ENCODE measurements at regions not wholly inside any gene's neighbourhood (a gene's known extent, or its start where the extent isn't known, plus 50 kb on each side); places are given as distances from the start of the nearest gene placed in this dataset.
"Not testable (repeated sequence)": the region's sequence is repeated elsewhere in the genome, so short reads cannot be mapped to it uniquely, and the experiment has no call there.

GRCh38 chr9:119902611-119903010 is 533.4 kb upstream of the BRINP1 start:
- DNase-seq = no peak

- peak; percentile 5 for DNase-seq
Measured at GRCh38 chr9:119898316-119898715, 529.1 kb upstream of the BRINP1 start.

GRCh38 chr9:119884438-119884837 is 515.2 kb upstream of the BRINP1 start:
- DNase-seq = no peak

GRCh38 chr9:119881898-119882297 is 512.7 kb upstream of the BRINP1 start:
- no peak for DNase-seq

- no peak for DNase-seq
Measured at GRCh38 chr9:119880361-119880760, 511.1 kb upstream of the BRINP1 start.

- no peak for DNase-seq
Measured at GRCh38 chr9:119877306-119877705, 508.1 kb upstream of the BRINP1 start.

- DNase-seq = no peak
Measured at GRCh38 chr9:119873877-119874276, 504.6 kb upstream of the BRINP1 start.

- not testable (repeated sequence) for DNase-seq
Measured at GRCh38 chr9:119870251-119870650, 501.0 kb upstream of the BRINP1 start.

GRCh38 chr9:119868694-119869093 is 499.5 kb upstream of the BRINP1 start:
- DNase-seq = no peak

- no peak for DNase-seq
Measured at GRCh38 chr9:119861842-119862241, 492.6 kb upstream of the BRINP1 start.

- DNase-seq = no peak
Measured at GRCh38 chr9:119859128-119859527, 489.9 kb upstream of the BRINP1 start.

- no peak for DNase-seq
Measured at GRCh38 chr9:119853126-119853525, 483.9 kb upstream of the BRINP1 start.

GRCh38 chr9:119852390-119852789 is 483.2 kb upstream of the BRINP1 start:
- DNase-seq = no peak

- DNase-seq = no peak
Measured at GRCh38 chr9:119844431-119844830, 475.2 kb upstream of the BRINP1 start.

GRCh38 chr9:119841016-119841415 is 471.8 kb upstream of the BRINP1 start:
- DNase-seq = no peak

GRCh38 chr9:119839888-119840287 is 470.7 kb upstream of the BRINP1 start:
- no peak for DNase-seq

- no peak for DNase-seq
Measured at GRCh38 chr9:119838210-119838609, 469.0 kb upstream of the BRINP1 start.

- no peak for DNase-seq
Measured at GRCh38 chr9:119836036-119836435, 466.8 kb upstream of the BRINP1 start.

GRCh38 chr9:119834064-119834620 is 464.9 kb upstream of the BRINP1 start:
- DNase-seq = no peak

GRCh38 chr9:119831309-119831708 is 462.1 kb upstream of the BRINP1 start:
- no peak for DNase-seq

- DNase-seq = no peak
Measured at GRCh38 chr9:119829748-119830147, 460.5 kb upstream of the BRINP1 start.

GRCh38 chr9:119829186-119829585 is 460.0 kb upstream of the BRINP1 start:
- no peak for DNase-seq

- DNase-seq = no peak
Measured at GRCh38 chr9:119827526-119827925, 458.3 kb upstream of the BRINP1 start.

GRCh38 chr9:119827126-119827525 is 457.9 kb upstream of the BRINP1 start:
- DNase-seq = no peak

GRCh38 chr9:119818726-119819435 is 449.6 kb upstream of the BRINP1 start:
- DNase-seq = no peak

Data from fibroblast of skin of right biceps (primary cell).